ENCODE measurements at regions not wholly inside any gene's neighbourhood (a gene's known extent, or its start where the extent isn't known, plus 50 kb on each side); places are given as distances from the start of the nearest gene placed in this dataset.

- TF ChIP-seq CTCF (IDR thresholded peaks at IDR 0.05) = no peak
- no peak for TF ChIP-seq POLR2A (IDR thresholded peaks at IDR 0.05)
Measured at GRCh38 chr7:25985196-25985595, 166.8 kb upstream of the NFE2L3 start.

Data from testis (tissue), 2 donors.